ENCODE measurements at regions not wholly inside any gene's neighbourhood (a gene's known extent, or its start where the extent isn't known, plus 50 kb on each side); places are given as distances from the start of the nearest gene placed in this dataset.
"Not testable (repeated sequence)": the region's sequence is repeated elsewhere in the genome, so short reads cannot be mapped to it uniquely, and the experiment has no call there.

GRCh38 chr3:187536185-187536584, 134.0 kb downstream of the SST start:
- no peak for DNase-seq

GRCh38 chr3:187533797-187534196, 136.4 kb downstream of the SST start:
- no peak for DNase-seq

GRCh38 chr3:187531831-187532230, 138.4 kb downstream of the SST start:
- DNase-seq = no peak

GRCh38 chr3:187522890-187523289, 147.3 kb downstream of the SST start:
- DNase-seq = no peak

- DNase-seq = no peak
These were observed 147.9 kb downstream of the SST start for GRCh38 chr3:187522293-187522692.

- DNase-seq = no peak
These were observed 148.6 kb downstream of the SST start for GRCh38 chr3:187521546-187521945.

GRCh38 chr3:187520027-187520945, 149.9 kb downstream of the SST start:
- no peak for DNase-seq

DNA sequence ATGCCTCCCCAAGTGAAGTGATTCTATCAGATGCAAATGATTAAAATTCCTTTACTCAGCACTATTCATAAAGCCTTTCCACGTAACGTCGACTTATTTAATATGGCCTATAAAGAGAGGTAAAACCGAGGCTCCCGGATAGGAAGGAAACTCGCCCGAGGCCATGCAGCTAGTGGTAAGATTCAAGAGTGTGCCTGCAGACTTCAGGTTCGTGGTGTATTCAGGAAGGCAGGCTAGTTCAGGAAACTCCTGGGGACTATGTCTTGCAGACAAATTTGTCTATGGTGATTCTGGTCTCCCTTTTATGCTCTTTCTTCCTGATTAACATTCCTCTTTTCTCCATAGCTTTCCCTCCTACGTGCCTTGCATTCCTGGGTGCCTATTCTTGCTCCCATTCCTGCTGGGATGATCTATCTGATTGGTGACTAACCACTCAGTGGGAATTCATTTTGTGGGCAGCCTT, 150.7 kb downstream of the SST start:
- DNase-seq = no peak

DNA sequence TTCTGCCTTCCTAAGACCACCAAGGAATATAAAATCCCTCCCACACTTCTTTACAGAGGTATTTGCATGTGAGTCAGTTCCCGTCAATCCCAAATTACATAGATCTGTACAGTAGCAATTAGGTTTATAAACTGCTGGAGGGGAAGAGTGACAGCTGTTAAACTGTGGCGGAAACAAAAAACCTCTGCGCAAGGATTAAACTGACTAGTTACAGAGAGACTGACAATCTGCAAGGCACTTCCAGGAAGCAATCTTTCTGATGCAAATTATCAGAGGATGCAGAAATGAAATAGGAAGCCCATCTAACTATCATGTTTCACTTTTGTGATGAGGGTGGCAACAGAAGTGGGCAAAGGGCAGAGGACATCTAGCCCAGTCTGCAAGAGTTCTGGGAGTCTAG, 150.4 kb downstream of the RTP4 start:
- no peak for DNase-seq

GRCh38 chr3:187518207-187518606, 150.0 kb downstream of the RTP4 start:
- no peak for DNase-seq

DNA sequence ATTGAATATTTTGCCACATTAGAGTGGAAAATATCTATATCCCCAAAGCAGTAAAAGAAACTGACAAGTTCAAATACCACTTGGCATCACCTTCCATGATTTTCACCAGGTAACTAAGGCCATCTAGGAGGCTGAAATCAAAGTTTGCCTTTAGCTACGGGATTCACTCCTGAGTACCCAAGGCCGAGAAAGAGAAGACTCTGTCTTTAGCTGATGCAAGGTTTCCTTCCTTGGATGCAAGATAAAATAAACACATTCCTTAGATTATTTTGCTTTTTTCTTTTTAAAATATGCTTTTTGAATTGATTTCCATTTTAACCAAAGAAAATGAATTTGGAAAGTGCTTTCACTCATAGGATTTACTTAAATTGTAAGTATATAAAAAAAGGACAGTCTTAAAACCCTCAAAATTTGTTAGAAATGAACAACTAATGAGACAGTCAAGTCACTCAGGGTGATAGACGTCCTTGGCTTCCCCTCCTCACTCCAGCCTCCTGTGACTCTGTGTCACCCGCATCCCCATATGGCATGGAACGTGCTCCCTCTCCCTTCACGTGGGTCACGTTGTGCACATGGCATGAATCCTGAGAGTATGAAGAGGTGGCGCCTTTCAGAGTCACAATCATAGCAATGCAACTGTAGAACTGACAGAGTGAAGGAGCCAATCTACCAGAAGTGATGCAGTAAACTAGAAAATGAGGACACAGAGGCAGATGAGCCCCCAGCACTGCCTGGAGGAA, 148.4 kb downstream of the RTP4 start:
- DNase-seq = no peak

- no peak for DNase-seq
These were observed 139.7 kb downstream of the RTP4 start for GRCh38 chr3:187507905-187508304.

DNA sequence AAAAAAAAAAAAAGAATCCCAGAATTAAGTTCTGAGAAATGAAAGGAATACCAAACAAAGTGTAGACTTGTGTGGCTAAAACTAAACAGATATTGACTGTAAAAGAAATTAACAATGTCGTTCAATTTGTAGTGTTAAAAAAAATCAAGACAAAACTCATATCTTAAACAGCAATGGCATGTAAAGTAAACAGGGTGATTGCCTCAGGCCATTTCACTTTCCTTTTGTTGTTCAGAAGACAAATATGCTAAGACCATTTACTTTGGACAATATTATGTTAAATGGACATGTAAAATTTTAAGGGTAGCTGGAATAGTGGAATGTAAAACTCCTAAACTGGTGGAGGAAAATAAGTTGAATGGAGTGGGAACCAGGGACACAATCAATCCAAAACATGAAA, 139.1 kb downstream of the RTP4 start:
- no peak for DNase-seq

GRCh38 chr3:187504435-187504834, 136.2 kb downstream of the RTP4 start:
- no peak for DNase-seq

DNA sequence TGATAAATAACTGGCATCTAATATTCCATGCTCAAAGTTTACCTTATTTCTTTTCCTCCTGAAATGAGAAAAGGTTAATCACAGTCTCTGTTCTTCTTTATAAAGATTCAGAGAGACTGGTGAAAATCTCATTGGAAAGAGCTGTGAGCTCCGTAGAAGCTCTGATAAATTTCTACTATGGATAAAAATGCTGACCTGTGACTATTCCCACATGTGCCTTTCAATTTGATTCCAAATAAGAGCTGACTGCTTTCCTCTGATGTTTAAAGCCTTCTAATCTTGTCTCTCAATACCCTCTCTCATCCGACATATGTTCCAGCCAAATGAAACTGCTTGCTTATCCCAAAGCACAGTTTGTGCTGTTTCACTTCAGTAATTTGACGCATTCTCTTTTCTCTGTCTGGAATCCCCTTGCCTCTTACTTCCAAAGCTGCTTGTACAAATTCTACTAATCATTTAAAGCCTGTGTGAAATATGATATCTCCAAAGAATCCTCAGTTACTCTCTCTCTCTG, 130.1 kb downstream of the RTP4 start:
- no peak for DNase-seq

- no peak for DNase-seq
These were observed 128.9 kb downstream of the RTP4 start for GRCh38 chr3:187497052-187497451.

GRCh38 chr3:187494056-187494455, 125.9 kb downstream of the RTP4 start:
- not testable (repeated sequence) for DNase-seq

GRCh38 chr3:187491371-187491770, 123.2 kb downstream of the RTP4 start:
- DNase-seq = no peak

DNA sequence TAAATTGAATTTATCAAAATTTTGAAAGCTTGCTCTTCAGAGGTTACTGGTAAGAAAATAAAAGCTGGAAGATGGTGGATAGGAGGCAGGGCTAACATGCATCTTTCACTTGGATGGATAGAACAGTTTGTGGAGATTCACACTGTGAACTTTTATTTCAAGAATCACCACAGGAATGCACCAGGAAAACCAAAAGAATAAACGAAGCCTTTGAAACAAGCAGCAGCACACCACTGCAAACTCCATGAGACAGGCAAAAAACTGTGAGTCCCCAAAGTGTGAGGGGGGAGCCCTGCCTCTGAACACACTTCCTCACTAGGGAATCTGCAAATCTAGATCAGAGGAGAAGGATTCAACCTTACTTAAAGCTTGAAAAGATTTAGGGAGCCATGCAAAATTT, 122.2 kb downstream of the RTP4 start:
- DNase-seq = no peak

DNA sequence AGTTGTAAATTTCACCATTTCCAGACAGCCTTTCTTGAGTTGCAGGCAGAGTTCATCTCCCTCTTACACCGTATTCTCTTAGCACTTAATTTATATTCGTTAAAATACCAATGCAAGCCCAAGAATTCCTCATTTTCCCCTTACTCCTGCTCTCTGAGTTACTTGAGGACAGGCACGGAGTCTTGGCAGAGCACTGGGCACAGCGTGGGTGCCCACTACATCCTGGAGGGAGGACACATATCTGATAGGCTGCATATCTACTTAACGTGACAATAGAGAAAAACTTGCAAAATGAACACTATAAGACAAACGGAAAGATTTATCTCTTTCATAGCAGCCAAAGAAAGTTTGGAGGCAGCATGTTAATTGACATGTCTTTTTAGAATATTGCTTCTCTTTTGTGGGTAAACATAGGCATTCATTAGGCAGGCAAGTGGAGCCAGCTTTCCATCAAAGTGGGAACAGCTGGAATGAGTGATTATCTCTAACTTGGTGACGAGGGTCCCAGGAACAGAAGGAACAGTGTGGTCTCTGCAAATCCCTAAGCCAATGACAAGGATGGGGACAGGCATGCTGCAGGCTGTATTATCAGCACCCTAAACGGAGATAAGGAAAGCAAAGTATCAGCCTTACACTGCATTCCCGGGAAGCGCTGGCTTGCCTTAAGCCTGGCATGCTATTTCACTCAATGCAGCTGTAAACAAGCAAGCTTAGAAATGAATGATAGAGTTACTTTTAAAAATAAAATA, 116.5 kb downstream of the RTP4 start:
- no peak for DNase-seq

DNA sequence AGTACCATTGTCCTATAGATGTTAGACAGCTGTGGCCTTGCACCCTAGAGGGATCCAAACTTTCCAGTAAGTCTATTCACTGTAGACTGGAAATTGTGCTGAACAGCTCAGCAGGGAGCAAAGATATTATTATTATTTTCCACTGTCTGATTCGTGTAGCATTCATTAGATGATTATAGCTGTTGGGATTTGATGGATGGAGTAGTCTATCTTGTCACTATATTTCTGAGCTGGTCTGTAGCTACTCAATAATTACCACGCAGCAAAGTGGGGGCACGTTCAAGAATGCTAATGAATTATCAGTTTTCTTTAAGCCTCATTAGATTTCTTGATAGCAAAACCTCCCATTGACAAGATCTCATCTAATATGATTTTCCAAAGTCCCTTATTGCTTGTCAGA, 113.2 kb downstream of the RTP4 start:
- no peak for DNase-seq

- not testable (repeated sequence) for DNase-seq
These were observed 107.4 kb downstream of the RTP4 start for GRCh38 chr3:187475613-187476012.

DNA sequence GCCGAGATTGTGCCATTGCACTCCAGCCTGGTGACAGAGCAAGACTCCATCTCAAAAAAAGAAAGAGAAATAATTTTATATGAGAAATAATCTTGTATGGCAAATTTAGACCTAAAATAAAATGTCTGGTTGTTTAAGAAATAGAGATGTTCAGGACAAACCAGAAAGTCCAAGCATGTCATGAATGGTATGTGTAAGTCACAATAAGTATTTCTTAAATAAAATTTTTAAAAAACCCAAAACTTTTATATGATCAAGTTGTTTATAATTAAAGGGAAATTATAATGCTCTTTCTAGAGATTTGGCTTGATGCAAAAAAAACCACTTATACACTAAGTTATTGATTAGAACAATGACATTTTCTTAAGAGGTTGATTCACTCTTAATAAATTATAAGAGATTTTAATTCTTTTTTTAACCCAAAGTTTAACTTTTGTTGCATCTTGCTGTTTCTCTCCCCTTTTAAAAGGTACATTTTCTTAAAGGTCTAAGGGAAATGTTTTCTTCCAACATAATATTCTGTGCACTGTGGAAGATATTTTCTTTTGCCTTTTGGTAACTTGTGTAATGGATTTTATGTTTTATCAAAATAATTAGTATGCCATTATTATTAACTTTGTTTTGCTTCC, 105.7 kb downstream of the RTP4 start:
- DNase-seq = no peak

Measured in CD4-positive, alpha-beta T cell treated with Interleukin-10 for 1 hour (primary cell).